DMS79 treated with DMSO at 0.1 percent for 48 hours (cell line): ENCODE measurements at regions not wholly inside any gene's neighbourhood (a gene's known extent, or its start where the extent isn't known, plus 50 kb on each side); places are given as distances from the start of the nearest gene placed in this dataset.

Experiments used
- DNase-seq: peaks from one replicate; lab custom pipeline; 2025; lab: John Stamatoyannopoulos, UW

- DNase-seq, result no peak
Observed at GRCh38 chr7:27364344-27364758, 121.7 kb downstream of the EVX1 start.

DNA sequence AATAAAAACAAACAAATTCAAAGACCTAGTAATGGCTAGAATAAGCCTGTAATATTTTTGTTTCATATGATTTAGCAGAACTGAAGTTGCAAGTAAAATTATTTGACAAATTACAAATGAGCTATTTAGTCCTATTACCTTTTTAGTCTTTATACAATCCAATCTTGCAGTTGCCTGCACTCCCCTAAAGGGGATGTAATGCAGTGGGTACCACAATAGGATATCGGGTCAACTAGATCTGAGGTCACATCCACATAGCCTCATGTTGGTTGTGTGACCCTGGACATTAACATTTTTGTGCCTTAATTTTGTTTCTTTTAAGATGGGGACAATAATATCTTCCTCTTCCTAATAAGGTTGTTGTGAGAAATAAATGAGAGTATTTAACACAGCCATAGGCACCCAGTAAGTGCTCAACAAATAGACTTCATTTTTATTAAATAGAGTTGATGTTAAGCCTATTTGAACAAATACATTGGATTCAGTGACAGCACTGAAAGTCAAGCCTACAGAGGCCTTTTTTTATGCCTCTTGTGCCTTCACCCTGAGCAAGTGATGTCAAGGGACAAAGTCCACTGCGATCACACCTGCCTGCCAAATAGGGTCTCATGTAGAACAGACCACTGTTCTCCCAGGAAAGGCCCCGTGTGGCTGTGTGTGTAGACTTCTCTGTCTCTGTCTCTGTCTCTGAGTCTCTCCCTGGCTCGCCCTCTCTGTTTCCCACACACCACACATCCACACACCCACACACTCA is 124.8 kb downstream of the EVX1 start:
- DNase-seq, result no peak

DNA sequence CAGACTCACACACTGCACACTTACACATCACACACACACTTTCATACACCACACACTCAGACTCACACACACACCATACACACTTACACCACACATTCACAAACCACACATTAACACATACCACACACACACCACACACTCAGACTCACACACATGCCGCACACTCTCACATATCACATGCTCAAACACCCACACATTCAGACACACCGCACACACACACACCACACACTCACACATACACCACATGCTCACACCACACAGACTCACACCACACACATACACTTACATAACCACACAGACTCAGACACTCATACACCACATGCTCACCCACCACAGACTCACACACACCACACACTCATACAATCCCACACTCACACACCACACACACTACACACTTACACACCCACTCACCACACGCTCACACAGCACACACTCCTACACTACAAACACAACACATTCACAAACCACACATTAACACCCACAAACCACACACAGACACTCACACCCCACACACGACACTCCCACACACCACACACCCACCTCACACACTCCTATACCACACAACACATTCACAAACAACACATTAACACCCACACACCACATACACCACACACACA is 125.4 kb downstream of the EVX1 start:
- no peak for DNase-seq

DNA sequence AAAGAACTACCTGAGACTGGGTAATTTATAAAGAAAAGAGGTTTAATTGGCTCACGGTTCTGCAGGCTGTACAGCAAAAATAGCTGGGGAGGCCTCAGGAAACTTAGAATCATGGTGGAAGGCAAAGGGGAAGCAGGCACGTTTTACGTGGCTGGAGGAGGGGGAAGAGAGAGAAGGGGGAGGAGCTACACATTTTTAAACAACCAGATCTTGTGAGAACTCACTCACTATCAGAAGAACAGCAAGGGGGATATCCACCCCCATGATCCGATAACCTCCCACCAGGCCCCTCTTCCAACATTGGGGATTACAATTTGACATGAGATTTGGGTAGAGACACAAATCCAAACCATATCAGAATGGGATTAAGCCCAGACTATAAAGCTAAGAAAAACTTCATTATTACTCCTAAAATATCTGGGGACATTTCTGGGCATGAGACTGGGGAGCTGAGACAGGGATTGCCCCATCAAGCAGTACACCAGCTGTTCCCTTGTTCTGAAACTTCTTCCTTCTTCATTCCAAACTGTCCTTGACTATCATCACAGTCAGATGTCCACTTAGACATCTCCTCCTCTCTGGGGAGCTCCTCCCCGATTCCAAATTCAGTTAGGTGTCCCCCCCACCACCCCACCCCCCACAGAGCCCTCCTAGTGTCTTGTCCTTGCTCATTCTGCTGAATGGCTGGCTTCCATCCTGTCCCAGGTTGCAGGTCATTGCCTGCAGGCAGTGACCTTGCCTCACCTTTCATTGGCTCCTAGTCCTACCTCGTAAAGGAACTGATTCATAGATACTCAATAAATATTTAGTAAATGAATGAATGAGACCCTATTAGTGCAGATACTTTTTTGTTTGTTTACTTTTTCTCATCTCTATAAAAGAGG is 132.6 kb downstream of the EVX1 start:
- DNase-seq, result no peak

DNA sequence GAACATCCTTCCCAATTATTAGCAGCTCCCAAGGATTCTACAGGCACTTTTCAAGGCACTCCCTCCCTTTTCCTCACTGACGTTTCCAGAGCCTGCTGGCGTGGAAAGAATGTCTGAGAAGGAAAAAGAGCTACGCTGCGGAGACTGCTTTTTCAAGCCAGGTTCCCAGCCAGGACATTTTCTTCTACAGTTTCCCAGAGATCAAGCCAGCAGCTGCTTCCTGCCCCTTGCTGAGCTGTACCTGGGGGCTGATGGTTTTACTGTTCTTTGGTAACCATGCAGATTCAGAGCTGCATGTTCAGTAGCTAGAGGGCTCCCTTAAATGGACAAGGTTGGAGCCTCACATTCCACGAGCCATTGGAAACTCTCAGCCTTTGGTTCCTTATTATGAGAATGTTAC is 133.4 kb downstream of the EVX1 start:
- DNase-seq, result no peak

- DNase-seq, result no peak
Observed at GRCh38 chr7:27377988-27378387, 135.4 kb downstream of the EVX1 start.

DNA sequence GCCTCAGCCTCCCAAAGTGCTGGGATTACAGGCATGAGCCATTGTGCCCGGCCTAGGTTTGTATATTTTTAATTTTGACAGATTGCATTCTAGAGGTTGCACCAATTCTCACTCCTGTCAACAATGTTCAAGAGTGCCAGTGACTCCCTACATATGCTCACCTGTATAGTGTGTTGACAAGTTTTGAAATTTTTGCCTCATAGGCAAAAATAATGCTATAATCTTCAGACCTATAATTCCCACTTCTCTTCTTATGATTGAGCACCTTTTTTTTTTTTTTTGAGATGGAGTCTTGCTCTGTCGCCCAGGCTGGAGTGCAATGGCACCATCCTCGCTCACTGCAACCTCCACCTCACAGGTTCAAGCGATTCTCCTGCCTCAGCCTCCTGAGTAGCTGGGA is 139.7 kb downstream of the EVX1 start:
- no peak for DNase-seq

DNA sequence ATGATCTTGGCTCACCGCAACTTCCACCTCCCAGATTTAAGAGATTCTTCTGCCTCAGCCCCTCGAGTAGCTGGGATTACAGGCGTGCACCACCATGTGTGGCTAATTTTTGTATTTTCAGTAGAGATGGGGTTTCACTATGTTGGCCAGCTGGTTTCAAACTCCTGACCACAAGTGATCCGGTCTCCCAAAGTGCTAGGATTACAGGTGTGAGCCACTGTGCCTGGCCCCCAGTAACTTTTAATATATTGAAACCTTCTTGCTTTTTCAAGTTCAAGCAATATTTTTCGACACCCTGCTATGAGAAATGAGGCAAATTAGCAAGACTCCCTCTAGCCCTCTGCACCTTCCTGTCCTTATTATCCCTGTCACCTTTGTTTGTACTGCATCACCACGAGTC is 144.0 kb downstream of the EVX1 start:
- DNase-seq, result no peak

DNA sequence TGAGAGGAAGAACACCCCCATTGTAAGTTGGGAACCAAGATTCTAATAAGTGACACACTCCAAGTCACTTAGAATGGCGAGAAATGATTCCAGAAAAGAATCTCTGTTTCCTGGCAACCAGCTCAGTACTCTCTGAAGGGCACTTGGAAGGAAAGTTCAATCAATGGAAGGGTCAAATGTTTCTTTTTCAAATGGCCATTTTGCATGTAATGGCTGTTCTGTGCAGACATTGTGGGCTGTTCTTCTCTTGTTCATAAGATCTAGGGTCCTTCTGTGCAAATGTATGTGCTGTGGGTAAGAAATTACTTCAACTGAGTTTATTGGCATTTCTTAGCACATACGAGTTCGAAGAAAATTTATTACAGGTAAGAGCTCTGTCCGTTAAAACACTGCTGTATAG is 145.3 kb downstream of the EVX1 start:
- DNase-seq, result no peak

DNA sequence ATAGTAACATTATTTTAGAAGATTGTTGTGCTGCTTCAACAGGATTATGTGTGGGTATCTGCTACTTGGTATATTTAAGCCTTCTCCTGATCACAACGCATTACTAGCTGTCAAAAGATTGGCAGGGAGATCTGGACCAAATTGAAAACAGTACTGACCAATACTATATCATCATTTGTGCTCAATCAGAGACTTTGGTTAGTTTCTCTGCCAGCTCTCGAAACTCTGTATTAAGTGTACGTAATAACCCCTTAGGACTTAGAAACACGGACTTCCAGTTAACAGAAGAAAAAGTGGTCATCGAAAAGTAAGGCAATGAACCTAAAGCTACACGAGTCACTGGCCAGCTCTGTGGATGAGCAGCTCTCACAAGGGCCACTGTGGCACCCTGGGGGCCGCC is 146.0 kb downstream of the EVX1 start:
- no peak for DNase-seq

- DNase-seq, result no peak
Observed at GRCh38 chr7:27389496-27389895, 146.9 kb downstream of the EVX1 start.

DNA sequence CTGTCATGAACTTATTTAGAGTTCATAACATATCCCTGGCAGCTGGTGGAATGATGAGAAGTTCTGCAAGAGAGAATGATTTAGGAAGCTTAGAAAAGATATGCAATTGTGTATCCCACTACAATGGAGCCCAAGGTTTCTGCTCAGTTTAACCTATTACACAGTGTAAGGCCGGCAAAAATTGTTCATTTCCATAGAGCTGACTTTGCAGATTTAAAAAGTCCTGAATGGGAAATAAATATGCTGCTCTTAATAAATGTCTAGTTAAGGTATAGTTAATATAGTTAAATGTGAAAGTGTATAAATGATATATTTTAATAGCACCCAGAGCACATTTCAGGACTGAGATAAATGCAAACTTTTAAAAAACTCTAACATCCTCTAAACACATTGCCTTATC is 149.9 kb downstream of the EVX1 start:
- DNase-seq, result no peak

DNA sequence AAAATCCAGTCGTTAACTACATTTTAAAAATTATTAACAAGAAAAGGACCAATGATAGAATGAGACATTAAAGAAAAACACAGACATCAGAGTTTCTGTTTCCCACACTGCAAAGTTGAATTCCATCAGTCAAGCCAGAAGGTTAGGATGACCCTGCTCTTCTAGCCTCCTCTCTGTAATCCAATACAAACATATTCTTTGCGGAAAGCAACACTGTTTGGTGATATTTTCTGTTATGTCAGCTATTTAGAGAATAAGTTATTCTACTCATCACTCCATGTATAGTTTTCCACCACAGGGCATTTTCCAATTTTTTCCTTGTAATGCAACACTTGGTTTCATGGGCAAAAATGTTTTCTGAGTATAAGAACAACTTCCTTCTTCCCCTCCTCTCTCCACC is 152.3 kb downstream of the EVX1 start:
- no peak for DNase-seq

DNA sequence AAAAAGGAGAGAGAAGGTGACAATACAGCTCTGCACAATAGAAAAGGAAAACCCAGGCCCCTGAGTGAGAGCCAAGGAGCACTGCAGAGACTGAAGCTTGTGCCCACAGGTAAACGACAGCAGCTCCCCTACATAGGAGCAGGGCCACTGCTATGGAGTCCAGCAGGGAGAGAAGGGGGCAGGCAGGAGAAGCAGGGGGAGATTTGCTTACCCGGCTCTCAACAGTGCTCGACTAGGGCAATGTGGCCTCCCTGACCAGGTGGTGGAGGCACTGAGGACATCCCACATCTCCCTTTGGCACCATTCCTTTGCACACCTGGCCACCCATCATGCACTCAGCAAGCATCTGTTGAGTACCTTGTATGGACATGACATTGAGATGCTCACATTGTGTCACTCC is 153.0 kb downstream of the EVX1 start:
- no peak for DNase-seq

- no peak for DNase-seq
Observed at GRCh38 chr7:27397503-27397902, 154.9 kb downstream of the EVX1 start.

GRCh38 chr7:27398851-27399250 is 156.2 kb downstream of the EVX1 start:
- DNase-seq, result no peak

DNA sequence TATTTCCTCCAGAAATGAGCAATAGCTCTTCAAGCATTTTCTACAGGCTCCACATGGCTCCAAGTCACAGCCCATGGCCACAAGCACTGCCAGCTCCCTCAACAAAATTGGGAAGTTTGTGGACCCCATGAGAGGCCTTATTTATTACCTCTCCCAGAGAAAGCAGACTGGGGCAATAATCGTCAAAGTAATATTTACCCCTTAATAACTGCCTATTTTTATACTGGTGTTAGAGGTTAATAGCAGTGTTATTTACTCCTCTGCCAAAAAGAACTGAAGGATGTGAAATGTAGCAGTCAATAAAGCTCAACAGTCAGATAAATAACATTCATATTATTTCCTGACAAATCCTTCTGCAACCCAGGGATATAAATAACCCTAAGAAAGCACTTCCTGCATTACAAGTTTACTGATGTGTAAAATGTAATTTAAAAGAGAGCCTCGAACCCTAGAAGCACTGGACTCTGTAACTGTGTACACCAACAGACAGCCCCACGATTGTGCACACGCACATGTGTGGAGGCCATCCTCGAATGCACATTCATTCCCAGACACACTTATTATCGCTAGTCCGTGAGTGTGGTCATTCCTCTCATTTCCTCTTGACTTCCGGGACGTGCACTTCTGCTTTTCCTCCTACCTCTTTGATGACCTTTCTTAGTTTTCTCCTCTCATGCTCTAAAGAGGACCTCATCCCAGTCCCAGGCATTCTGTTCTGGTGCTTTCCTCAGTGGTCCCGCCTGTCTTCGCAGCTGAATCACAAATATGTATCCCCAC is 157.4 kb downstream of the EVX1 start:
- no peak for DNase-seq

DNA sequence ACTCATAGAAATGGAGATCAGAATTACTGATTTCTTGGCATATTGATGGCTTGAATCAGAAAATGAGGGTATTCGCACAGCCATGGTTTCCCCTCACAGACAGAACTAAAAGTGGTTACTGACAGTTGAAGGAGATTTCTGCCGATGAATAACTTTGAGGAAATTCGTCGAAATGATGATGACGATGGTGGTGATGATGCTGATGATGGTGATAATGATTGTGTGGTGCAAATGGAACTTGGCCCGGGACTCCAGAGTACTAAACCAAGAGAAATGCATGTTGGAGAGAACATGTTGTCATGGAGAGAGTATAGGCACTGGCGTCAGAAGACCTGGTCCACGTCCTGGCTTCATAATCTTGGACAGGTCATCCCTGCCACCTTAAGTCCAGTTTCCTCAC is 163.2 kb downstream of the EVX1 start:
- DNase-seq, result no peak

GRCh38 chr7:27409311-27409710 is 166.7 kb downstream of the EVX1 start:
- DNase-seq, result no peak

DNA sequence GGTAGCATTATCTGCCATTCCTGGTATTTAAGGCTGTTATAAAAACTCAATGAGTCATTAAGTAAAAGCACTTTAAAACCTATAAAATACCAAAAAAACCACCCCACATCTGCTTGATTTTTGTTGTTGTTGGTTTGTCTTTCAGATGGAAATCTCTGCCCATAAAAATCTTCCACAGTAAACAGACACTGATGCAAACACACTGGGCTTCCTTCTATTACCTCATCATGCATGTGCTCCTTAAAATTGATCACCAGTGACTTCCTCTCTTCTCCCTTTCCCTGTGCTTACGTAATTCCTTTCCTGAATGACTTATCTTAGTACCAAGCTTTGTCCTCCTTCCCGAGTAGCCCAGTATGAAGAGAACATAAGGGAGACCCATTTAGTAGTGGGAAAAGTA is 167.2 kb downstream of the EVX1 start:
- no peak for DNase-seq

DNA sequence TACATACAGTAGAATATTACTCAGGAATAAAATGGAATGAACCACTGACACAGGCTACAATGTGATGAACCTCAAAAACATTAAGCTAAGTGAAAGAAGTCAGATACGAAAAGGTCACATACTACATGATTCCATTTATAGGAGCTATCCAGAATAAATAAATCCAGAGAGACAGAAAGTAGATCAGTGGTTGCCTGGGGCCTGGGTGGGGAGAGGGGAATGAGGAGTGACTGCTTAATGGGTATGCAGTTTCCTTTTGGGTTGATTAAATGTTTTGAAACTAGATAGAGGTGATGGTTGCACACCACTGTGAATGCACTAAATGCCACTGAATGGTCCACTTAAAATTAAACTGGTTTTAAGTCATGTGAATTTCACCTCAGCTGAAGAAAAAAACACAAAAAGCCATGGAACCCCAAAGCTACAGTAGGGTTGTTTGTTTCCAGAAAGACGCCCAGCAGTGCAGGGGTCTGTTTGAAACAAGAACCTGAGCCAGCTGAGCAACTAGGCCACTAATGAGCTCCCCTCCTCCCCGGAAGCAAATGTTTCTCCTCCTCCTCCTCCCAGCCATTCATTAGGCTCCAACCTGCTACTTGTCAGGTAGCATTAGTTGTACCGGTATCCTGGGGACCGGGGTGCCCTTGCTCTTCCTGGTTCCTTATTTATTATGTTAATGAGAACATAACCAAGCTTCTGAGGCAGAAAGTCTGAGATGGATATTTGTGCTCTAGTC is 168.4 kb downstream of the EVX1 start:
- no peak for DNase-seq

GRCh38 chr7:27412164-27412563 is 169.6 kb downstream of the EVX1 start:
- DNase-seq, result no peak
